PFSK-1 (cell line): ENCODE measurements at regions not wholly inside any gene's neighbourhood (a gene's known extent, or its start where the extent isn't known, plus 50 kb on each side); places are given as distances from the start of the nearest gene placed in this dataset.

Experiments
- POLR2AphosphoS5 ChIP-seq: IDR thresholded peaks from 2 replicates; pipeline ENCODE4 v1.6.1; 2012; ENCODE audit warnings: low read depth, mild to moderate bottlenecking, control low read depth, low read length, moderate library complexity
- SIN3A ChIP-seq: IDR thresholded peaks from 2 replicates; pipeline ENCODE4 v1.6.1; 2012; ENCODE audit warnings: mild to moderate bottlenecking, low read length, moderate library complexity, borderline replicate concordance; ENCODE audit not compliant: insufficient read depth
- TAF1 ChIP-seq: IDR thresholded peaks from 2 replicates; pipeline ENCODE4 v1.6.1; 2012; ENCODE audit warnings: low read length, control low read depth, borderline replicate concordance; ENCODE audit not compliant: insufficient read depth
- TF ChIP-seq, protein P1 (sequence below), 2 experiments: IDR thresholded peaks; 2 replicates each; pipeline versions ENCODE4 v1.6.1 to v1.8.0; 2011 to 2012; ENCODE audit warnings: low read depth in 2 of 2, low read length in 2 of 2, control low read depth in 1 of 2, inconsistent platforms in 1 of 2, mild to moderate bottlenecking in 1 of 2, moderate library complexity in 1 of 2; ENCODE audit not compliant: insufficient read depth in 1 of 2

DNA sequence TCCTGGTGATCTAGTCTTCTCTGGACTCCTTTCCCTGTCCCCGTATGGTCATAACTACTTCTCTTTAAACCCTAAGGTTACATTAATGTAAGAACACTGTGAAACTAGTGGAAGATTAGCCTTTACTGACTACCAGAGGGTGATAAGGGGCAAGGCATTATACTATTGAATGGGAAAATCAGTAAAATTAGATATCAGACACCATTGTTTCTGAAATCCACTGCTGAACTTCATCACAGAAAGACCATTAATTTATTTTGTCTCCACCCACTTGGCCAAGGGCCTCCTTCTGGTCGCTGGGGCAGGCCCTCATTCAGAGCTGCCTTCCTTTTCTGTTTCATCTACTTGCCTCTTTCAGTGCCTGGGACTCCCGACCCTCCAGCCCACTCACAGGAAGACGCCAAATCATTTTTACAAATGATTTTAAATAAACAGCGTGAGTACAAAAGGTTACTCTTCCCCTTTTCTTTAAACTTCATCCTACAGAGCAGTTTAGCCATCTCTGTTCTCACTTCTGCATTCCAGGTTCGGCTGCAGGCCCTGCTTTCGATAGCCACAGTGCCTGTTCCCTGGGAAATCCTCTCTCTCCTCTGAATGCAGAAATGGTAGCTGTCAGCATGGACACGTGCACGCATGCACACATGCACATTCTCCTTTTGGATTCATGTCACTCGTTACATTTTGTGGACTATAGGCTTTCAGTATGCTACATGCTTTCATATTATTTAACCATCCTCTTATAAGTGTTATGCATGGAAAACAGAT, 70.3 kb upstream of the DOCK10 start:
- TF ChIP-seq POLR2AphosphoS5: no peak
- no peak for TF ChIP-seq SIN3A
- TF ChIP-seq, protein P1, sequence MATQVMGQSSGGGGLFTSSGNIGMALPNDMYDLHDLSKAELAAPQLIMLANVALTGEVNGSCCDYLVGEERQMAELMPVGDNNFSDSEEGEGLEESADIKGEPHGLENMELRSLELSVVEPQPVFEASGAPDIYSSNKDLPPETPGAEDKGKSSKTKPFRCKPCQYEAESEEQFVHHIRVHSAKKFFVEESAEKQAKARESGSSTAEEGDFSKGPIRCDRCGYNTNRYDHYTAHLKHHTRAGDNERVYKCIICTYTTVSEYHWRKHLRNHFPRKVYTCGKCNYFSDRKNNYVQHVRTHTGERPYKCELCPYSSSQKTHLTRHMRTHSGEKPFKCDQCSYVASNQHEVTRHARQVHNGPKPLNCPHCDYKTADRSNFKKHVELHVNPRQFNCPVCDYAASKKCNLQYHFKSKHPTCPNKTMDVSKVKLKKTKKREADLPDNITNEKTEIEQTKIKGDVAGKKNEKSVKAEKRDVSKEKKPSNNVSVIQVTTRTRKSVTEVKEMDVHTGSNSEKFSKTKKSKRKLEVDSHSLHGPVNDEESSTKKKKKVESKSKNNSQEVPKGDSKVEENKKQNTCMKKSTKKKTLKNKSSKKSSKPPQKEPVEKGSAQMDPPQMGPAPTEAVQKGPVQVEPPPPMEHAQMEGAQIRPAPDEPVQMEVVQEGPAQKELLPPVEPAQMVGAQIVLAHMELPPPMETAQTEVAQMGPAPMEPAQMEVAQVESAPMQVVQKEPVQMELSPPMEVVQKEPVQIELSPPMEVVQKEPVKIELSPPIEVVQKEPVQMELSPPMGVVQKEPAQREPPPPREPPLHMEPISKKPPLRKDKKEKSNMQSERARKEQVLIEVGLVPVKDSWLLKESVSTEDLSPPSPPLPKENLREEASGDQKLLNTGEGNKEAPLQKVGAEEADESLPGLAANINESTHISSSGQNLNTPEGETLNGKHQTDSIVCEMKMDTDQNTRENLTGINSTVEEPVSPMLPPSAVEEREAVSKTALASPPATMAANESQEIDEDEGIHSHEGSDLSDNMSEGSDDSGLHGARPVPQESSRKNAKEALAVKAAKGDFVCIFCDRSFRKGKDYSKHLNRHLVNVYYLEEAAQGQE (IDR thresholded peaks at IDR 0.05; ENCODE audit: insufficient read depth in 1 of 2, low read depth in 2 of 2, low read length in 2 of 2): no peak
- TF ChIP-seq TAF1: no peak
